ELR (cell line): ENCODE measurements at regions not wholly inside any gene's neighbourhood (a gene's known extent, or its start where the extent isn't known, plus 50 kb on each side); places are given as distances from the start of the nearest gene placed in this dataset.
"Not testable (repeated sequence)": the region's sequence is repeated elsewhere in the genome, so short reads cannot be mapped to it uniquely, and the experiment has no call there.

Experiments
- DNase-seq: peaks from one replicate; pipeline ENCODE4 v3.0.0-alpha.2; 2015; ENCODE audit warnings: low read depth

DNA sequence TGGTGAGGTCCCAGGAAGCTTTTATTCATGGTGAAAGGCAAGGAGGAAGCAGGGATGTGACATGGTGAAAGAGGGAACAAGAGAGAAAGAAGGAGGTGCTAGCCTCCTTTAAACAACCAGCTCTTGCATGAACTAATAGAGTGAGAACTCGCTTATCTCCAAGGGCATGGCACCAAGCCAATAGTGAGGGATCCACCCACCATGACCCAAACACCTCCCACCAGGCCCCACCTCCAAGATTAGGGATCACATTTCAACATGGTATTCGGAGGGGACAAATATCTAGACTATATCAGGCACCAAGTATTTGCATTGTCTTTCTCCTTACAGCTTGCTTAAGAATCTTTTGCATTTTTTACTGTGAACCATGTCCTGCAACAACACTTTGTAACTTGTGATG is 91.9 kb upstream of the DHRS4 start:
- no peak for DNase-seq

- no peak for DNase-seq
These were observed 91.1 kb upstream of the DHRS4 start for GRCh38 chr14:23862513-23862912.

DNA sequence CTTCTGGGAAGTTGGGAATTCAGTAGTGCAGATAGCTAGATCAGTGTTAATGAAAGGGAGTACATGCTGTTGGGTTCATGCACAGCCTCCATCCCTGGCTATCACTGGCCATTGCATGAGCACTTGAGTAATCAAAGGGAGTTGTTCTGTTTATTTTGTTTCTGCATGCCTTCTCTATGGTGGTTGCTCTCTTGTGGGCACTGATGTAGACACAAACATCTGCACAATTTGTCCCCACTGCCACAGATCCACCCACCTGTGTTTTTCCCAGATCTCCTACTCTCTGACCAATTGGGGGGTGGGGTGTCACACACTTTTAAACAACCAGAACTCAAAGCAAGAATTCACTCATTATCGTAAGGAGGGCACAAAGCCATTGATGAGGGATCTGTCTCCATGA is 89.7 kb upstream of the DHRS4 start:
- DNase-seq = no peak

GRCh38 chr14:23864259-23864658 is 89.3 kb upstream of the DHRS4 start:
- DNase-seq = no peak

- DNase-seq = no peak
These were observed 88.7 kb upstream of the DHRS4 start for GRCh38 chr14:23864861-23865260.

- DNase-seq = peak; percentile 17
These were observed 88.1 kb upstream of the DHRS4 start for GRCh38 chr14:23865502-23865901.

DNA sequence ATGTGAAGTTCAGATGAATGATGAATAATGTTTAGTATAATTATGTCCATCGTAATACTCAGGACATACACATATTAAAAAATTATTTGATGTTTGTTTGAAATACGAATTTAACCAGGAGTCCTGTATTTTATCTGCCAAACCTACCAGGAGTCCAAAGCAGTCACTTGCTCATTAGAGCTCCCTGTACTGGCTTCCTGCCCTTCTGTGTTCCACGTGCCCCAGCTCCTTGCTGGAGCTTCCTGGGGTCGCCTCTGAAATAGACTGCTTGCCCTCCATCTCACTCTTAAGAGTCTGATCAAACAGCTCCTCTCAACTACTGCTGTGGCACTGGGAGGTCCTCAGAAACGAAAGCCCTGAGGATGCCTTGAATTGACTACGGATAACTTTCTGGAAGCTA is 87.3 kb upstream of the DHRS4 start:
- DNase-seq = no peak

DNA sequence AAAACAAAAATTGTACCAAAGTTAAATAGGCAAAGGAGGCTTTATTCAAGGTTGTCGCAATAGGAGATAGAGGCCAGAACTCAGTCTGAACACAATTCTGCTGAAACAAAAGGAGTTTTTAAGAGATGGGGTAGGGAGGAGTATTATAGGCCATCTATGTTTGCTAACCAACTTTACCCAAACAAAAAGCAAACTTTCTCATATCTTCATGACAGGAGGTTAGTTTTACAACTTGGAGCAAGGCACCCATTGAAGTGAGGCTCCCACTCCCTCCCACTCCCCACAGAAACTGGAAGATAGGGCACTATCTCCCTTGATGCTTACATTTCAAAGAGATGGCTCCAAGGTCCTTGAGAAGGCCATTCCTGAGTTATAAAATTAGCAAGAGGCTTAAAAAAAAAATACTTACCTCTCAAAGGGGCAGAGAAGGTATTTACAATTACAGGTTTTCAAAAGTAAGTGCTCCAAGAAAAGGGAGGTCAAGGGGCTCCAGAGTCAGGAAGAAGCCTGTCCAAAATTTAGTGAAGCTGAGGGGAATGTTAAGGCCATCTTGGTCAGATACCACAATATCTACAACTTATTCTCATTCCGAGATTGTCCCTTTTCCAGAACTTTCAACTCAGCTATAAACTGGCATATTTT is 84.4 kb upstream of the DHRS4 start:
- no peak for DNase-seq

DNA sequence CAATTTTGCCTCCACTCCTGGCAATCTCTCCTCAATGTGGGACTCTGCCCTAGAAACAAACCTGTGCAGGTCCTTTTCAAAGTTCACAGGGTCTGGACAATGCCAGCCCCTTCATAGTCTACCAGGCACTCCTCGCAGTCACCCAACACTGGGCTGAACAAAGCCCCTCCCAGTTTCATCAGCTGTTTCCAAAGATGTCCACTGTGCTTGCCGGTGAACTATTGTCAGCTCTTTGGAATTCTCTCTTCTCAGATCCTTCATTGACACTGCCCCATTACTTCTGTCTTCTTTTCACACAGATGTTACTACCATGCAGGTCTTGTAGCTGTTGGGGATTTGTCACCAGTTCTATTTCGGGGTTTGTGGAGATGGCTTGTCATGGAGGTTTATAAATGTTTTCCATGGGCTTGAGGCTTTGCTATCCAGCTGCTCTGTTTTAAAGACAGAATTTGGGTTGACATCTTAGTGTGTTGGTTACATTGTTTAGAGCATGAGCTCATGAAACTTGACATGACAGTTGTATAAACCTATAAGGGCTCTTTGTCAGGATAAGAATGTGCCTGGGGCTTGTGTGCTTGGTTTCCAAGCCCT is 77.3 kb upstream of the DHRS4 start:
- DNase-seq = no peak

GRCh38 chr14:23877111-23877510 is 76.5 kb upstream of the DHRS4 start:
- DNase-seq = no peak

DNA sequence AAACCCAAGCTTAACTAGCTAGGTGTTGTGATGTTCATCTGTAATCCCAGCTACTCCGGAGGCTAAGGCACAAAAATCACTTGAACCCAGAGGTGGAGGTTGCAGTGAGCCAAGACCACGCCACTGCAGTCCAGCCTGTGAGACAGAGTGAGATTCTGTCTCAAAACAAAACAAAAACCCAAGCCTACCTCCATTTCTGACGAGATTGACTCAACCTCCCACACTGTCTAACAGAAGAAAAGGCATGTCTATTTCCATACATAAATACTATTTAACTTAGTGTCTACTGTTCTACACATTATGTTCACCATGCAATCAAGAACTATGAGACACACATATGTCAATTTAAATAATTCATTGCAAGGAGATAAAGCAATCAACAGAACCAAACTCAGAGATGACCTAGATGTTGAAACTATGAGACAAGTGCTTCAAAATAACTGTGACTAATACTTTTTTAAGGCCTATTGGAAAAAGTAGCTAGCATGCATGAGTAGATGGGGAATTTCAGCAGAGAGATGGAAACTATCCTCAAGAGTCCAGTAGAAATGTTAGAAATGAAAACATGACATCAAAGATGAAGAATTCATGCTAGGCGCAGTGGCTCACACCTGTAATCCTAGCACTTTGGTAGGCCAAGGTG is 75.9 kb upstream of the DHRS4 start:
- DNase-seq = no peak

- DNase-seq = no peak
These were observed 72.3 kb upstream of the DHRS4 start for GRCh38 chr14:23881282-23881681.

DNA sequence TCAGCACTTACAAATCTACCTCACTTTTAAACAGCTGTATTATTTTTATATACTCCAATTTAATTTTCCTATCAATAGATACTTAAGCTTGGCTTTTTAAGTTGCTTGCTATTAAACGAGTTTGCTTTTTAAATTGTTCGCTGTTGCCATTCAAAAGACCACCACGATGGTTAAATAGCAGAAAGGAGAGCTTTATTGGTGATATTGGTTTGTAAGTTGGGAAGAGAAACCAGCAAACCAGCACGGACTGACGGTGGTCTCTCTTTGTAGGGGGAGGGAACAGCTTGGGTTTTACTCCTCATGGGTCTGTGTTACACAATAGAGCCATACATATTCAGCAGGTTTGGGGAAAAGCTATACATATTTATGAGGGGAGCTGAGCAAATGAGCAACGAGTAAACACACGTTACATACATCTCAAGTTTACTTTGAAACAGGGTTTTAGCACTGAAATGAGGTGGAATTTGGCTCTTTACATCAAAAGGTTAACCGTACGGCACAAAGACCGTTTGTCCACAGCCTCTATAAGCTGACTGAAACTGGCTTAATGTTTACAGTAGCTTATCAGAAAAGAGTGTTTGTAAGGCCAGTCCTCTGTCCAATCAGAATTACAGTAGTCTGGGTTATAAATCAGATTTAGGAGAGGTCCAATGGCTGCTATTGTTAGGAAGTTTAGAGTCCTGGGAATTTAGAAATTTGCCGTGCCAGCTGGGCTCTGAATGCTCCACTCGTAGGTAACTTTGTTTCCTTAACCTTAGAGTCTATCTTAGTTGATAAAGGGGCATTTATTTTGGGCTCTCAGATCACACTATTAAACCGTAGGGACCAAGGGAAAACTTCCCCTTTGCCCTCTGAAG is 69.7 kb upstream of the DHRS4 start:
- DNase-seq = no peak

GRCh38 chr14:23884541-23884904 is 69.0 kb upstream of the DHRS4 start:
- no peak for DNase-seq

DNA sequence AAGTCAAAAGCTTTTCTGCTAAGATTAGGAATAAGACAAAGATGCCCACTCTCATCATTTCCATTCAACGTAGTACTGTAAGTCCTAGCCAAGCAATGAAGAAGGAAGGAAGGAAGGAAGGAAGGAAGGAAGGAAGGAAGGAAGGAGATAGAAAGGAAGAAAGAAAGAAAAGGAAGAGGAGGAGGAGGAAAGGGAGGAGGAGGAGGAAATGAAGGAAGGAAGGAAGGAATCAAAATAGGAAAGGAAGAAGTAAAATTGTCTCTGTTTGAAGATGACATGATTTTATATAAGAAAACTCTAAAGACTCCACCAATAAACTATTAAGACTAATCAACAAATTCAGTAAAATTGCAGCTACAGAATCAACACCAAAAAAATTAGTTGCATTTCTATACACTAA is 66.0 kb upstream of the DHRS4 start:
- DNase-seq = no peak

DNA sequence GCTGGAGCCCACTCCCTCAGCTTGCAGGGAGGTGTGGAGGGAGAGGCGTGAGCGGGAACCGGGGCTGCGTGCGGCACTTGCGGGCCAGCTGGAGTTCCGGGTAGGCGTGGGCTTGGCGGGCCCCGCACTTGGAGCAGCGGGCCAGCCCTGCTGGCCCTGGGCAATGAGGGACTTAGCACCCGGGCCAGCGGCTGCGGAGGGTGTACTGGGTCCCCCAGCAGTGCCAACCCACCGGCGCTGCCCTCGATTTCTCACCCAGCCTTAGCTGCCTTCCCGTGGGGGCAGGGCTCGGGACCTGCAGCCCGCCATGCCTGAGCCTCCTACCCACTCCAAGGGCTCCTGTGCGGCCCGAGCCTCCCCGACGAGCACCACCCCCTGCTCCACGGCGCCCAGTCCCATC is 61.9 kb upstream of the DHRS4 start:
- not testable (repeated sequence) for DNase-seq

- DNase-seq = not testable (repeated sequence)
These were observed 61.3 kb upstream of the DHRS4 start for GRCh38 chr14:23892289-23892688.

DNA sequence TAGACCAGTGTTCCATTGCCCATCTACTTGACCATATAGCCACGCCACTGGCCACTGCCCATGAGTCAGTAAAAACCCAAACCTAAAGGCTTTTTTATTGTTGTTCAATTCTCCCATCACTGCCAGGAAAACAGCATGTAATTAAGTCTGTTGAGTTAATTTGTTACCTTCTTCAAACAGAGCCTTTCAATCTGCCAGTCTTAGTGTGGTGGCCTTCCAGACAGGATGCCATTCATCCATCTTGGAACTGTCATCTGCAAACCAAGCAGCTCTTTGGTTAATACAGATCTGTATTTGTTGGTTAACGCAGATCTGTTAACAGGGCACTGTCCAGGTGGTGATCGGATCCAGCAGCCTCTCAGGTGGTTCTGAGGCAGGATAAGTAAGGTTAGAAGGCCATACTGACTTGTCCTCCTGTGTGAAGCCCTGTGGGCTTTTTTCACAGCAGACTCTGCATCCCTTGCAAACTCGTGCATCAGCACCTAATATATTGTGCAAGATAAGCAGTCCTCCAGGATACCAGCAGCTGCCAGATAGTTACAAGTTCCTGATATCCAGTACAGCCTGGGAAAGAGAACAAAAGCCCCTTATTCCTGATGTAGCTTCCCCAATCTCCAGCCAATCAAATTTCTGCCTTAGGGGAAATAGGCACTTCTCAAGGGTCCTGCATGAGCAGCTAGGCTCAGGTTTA is 59.1 kb upstream of the DHRS4 start:
- no peak for DNase-seq

- no peak for DNase-seq
These were observed 58.5 kb upstream of the DHRS4 start for GRCh38 chr14:23895053-23895419.

GRCh38 chr14:23895480-23895879 is 58.1 kb upstream of the DHRS4 start:
- peak; percentile 2 for DNase-seq

DNA sequence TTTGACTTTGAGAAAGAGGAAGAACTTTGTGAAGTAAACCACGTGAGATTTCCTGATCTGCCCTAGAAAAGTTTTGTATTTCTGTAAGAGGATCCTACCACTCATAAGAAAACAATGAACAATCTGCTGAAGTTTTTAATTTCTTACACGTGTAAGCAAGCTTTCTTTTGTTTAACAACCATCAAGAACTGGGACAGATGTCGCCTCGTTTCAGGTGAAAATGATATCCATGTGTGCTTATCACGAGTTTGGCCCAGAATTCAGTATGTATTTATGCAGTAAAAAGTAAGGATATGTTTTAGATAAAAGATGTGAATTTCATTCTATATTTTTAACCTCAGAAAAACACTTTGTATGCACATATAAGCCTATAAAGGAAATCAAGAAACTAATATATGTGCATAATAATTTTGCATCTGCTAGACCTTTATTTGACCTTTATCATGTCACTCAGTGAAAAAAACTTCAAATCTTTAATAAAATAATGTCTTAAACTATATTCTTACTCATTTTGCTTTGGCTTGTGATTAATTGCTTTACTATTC is 56.9 kb upstream of the DHRS4 start:
- no peak for DNase-seq

DNA sequence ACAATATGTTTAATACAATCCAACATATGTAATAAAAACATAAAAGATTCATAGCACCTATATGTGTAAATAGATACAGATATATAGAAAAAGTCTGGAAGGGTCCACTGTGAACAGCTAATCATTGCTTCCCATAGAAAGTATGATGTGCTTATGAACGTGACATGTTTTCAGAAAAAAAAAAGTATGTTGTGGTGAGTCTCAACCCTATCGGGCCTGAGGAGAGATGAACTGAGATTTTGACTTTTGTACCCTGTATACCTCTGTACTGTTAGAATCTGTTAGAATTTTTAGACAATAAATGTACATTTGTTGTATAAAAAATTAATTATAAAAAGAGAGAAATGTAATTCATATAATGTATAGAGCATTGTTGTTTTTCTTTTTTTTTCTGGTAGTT is 56.3 kb upstream of the DHRS4 start:
- not testable (repeated sequence) for DNase-seq
